SKM-1 treated with dmso at 0.1 percent for 144 hours (cell line): ENCODE measurements at regions not wholly inside any gene's neighbourhood (a gene's known extent, or its start where the extent isn't known, plus 50 kb on each side); places are given as distances from the start of the nearest gene placed in this dataset.

Source experiments
- DNase-seq: peaks from one replicate; lab custom pipeline; 2025; ENCODE audit not compliant: unreplicated experiment; lab: John Stamatoyannopoulos, UW

GRCh38 chr12:9258676-9259075, 50.5 kb upstream of the PZP start:
- DNase-seq, result no peak
